SK-N-MC (cell line): ENCODE measurements at regions not wholly inside any gene's neighbourhood (a gene's known extent, or its start where the extent isn't known, plus 50 kb on each side); places are given as distances from the start of the nearest gene placed in this dataset.

Experiments
- EZH2 ChIP-seq: fragments of 200-600 bp; sonication (generic); IDR thresholded peaks from one replicate; pipeline ENCODE4 v1.6.1; 2017; ENCODE audit warnings: antibody characterized with exemption
- POLR2AphosphoS5 ChIP-seq: IDR thresholded peaks from 2 replicates; pipeline ENCODE4 v1.6.1; 2012; ENCODE audit warnings: mild to moderate bottlenecking, low read depth, low read length, borderline replicate concordance

DNA sequence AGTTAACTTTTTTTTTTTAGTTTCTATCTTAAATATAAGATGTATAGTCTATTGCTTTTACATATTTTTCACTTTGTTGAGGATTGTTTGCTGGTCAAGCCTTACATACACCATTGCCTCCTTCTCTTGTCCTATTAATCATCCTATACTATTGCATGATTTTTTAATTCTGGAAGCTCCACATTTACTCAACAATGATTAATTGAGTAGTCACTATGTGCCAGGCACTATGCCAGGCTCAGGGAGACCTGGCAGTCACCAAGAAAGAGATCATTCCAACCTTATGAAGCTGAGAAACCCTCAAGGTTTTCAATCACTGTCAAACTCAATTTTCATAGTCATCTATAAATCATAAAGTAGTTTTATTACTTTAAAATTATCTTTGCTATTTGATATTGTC, 626.2 kb downstream of the IGSF11 start:
- TF ChIP-seq EZH2 (no peak), POLR2AphosphoS5 (no peak)
